HL-60 (cell line): ENCODE measurements at regions not wholly inside any gene's neighbourhood (a gene's known extent, or its start where the extent isn't known, plus 50 kb on each side); places are given as distances from the start of the nearest gene placed in this dataset.

Experiments
- DNase-seq, 2 experiments: peaks; one replicate each; pipeline ENCODE4 v3.0.0-alpha.2; 2010 to 2020; ENCODE audit warnings: low read depth in 1 of 2, low spot score in 1 of 2
- H3K27ac ChIP-seq: fragments of 250-450 bp; sonication (Bioruptor Pico); replicated peaks from 2 replicates; pipeline ENCODE4 v1.5.1; 2020; ENCODE audit warnings: mild to moderate bottlenecking, moderate library complexity
- H3K27me3 ChIP-seq: fragments of 250-450 bp; sonication (Bioruptor Pico); 2 replicates; pipeline ENCODE4 v1.5.1; 2021; ENCODE audit warnings: mild to moderate bottlenecking, moderate library complexity; ENCODE audit not compliant: insufficient read depth, poor library complexity, severe bottlenecking
- H3K4me3 ChIP-seq: replicated peaks from 2 replicates; pipeline ENCODE4 v1.5.1; 2011; ENCODE audit warnings: mild to moderate bottlenecking, control low read depth, low read length; ENCODE audit not compliant: insufficient read depth
- GABPA ChIP-seq: IDR thresholded peaks from 2 replicates; pipeline ENCODE4 v1.6.1; 2012; ENCODE audit warnings: low read depth
- POLR2AphosphoS5 ChIP-seq: IDR thresholded peaks from 2 replicates; pipeline ENCODE4 v1.6.1; 2012; ENCODE audit warnings: low read depth
- REST ChIP-seq: IDR thresholded peaks from 2 replicates; pipeline ENCODE4 v1.6.1; 2012; ENCODE audit warnings: low read depth; ENCODE audit not compliant: insufficient replicate concordance
- SPI1 ChIP-seq: IDR thresholded peaks from 2 replicates; pipeline ENCODE4 v1.6.1; 2012; ENCODE audit warnings: low read depth, mild to moderate bottlenecking, borderline replicate concordance
- TF ChIP-seq, protein P1 (sequence below): IDR thresholded peaks from one replicate; pipeline ENCODE4 v1.5.1; 2011; ENCODE audit warnings: low read length, control low read depth, inconsistent platforms; ENCODE audit not compliant: insufficient read depth

DNA sequence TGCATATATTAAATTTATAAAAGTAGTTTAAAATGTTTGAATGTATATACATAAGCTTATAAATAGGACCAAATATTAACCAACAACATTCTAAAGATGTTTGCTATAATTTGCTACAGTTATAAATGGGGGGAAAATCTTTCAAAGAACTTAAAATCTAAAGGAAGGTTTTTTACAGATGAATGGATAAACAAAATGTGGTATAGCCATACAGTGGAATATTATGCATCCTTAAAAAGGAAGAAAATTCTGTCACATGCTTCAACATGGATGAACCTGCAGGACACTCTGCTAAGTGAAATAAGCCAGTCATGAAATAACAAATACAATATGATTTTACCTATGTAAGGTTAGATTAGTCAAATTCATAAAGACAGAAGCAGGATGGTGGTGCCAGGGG, 75.8 kb downstream of the TMEM17 start:
- Histone ChIP-seq H3K27me3 (no peaks in the 10 kb centered on the region), H3K4me3 (no peak overlapping the region), H3K27ac (no peak overlapping the region)
- no peak for DNase-seq
- TF ChIP-seq GABPA (no peak), REST (no peak), POLR2AphosphoS5 (no peak), SPI1 (no peak)
- TF ChIP-seq, protein P1, sequence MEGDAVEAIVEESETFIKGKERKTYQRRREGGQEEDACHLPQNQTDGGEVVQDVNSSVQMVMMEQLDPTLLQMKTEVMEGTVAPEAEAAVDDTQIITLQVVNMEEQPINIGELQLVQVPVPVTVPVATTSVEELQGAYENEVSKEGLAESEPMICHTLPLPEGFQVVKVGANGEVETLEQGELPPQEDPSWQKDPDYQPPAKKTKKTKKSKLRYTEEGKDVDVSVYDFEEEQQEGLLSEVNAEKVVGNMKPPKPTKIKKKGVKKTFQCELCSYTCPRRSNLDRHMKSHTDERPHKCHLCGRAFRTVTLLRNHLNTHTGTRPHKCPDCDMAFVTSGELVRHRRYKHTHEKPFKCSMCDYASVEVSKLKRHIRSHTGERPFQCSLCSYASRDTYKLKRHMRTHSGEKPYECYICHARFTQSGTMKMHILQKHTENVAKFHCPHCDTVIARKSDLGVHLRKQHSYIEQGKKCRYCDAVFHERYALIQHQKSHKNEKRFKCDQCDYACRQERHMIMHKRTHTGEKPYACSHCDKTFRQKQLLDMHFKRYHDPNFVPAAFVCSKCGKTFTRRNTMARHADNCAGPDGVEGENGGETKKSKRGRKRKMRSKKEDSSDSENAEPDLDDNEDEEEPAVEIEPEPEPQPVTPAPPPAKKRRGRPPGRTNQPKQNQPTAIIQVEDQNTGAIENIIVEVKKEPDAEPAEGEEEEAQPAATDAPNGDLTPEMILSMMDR: no peak

DNA sequence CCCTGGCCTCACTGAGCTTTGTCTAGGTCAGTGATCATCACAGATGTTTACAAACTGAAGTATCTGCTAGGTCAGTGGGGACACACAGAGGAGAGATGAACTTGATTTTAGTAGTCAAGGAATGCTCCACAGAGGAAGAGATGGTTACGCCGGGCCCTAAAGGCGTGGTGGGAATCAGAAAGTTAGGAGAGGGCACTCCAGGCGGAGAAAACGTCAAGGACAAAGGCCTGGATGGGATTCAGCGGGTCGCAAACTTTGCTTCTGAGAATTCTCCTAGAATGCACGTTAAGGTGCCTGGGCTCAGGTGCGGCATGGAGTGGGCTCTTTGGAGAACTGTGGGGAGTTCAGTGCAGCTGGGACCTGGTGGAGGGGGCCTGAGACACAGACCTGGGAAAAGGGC, 78.8 kb downstream of the TMEM17 start:
- H3K27ac ChIP-seq: no peak overlapping the region
- H3K27me3 ChIP-seq: no peaks in the 10 kb centered on the region
- no peak overlapping the region for H3K4me3 ChIP-seq
- TF ChIP-seq, protein P1: no peak
- no peak for TF ChIP-seq POLR2AphosphoS5
- TF ChIP-seq GABPA: no peak
- no peak for TF ChIP-seq REST
- no peak for TF ChIP-seq SPI1
- no peak for DNase-seq

GRCh38 chr2:62426154-62426912, 79.7 kb downstream of the TMEM17 start:
- no peak for DNase-seq
- TF ChIP-seq GABPA: no peak
- TF ChIP-seq POLR2AphosphoS5: no peak
- TF ChIP-seq, protein P1: no peak
- no peak for TF ChIP-seq REST
- no peak for TF ChIP-seq SPI1
- H3K4me3 ChIP-seq: no peak overlapping the region

More at GRCh38 chr2:62426154-62426912, 79.7 kb downstream of the TMEM17 start:
- H3K27me3 ChIP-seq: no peaks in the 10 kb centered on the region
- H3K27ac ChIP-seq: no peak overlapping the region
